A549 (cell line): ENCODE measurements at regions not wholly inside any gene's neighbourhood (a gene's known extent, or its start where the extent isn't known, plus 50 kb on each side); places are given as distances from the start of the nearest gene placed in this dataset.

ENCODE experiments used
- ATAC-seq, 2 experiments: fragments of 200-7000 bp in 1 of 2; fragments of >200 bp in 1 of 2; cut with Nextera tagmentation in 1 of 2; cut with Tn5 transposase in 1 of 2; 3 replicates each; pipeline versions ENCODE4 v1.8.0 to v1.9.1; 2018 to 2020; ENCODE audit warnings: mild to moderate bottlenecking in 1 of 2, moderate library complexity in 1 of 2
- CTCF ChIA-PET: fragments of 300-600 bp; sonication (Branson Sonifier 250); formaldehyde crosslinking; extraction: SDS; loops from one replicate; lab custom pipeline; 2021; ENCODE audit warnings: antibody characterized with exemption, inconsistent platforms; lab: Yijun Ruan, JAX
- POLR2A ChIA-PET: fragments of 350-600 bp; formaldehyde crosslinking; extraction: SDS; loops from one replicate; lab custom pipeline; 2021; ENCODE audit warnings: antibody characterized with exemption, inconsistent platforms; lab: Yijun Ruan, JAX
- DNase-seq, 2 experiments: peaks; one replicate each; pipeline versions ENCODE4 v3.0.0 to v3.0.0-alpha.2; 2011 to 2016; ENCODE audit warnings: low read depth in 1 of 2, low spot score in 1 of 2
- FAIRE-seq: peaks from 2 replicates; lab custom pipeline; 2011; peaks lifted over from hg19 to GRCh38; lab: Jason Lieb, UNC
- H3K27ac ChIP-seq, 2 experiments: fragments of >200 bp; sonication (Bioruptor Twin); formaldehyde crosslinking; 3 replicates each; pipeline ENCODE4 v1.5.1; 2016 to 2017
- H3K4me1 ChIP-seq: fragments of >200 bp; sonication (Bioruptor Twin); formaldehyde crosslinking; 3 replicates; pipeline ENCODE4 v1.6.1; 2016
- H3K4me2 ChIP-seq: fragments of >200 bp; sonication (Bioruptor Twin); formaldehyde crosslinking; 3 replicates; pipeline ENCODE4 v1.6.1; 2016
- H3K4me3 ChIP-seq: fragments of >200 bp; sonication (Bioruptor Twin); formaldehyde crosslinking; 3 replicates; pipeline ENCODE4 v1.5.1; 2016
- H3K9me3 ChIP-seq: fragments of >200 bp; sonication (Bioruptor Twin); formaldehyde crosslinking; 3 replicates; pipeline ENCODE4 v1.6.1; 2016
- CBX8 ChIP-seq: fragments of 200-600 bp; sonication (generic); IDR thresholded peaks from 2 replicates; pipeline ENCODE4 v1.6.1; 2016
- CHD2 ChIP-seq: fragments of 150-350 bp; IDR thresholded peaks from 2 replicates; pipeline ENCODE4 v1.6.1; 2014; ENCODE audit warnings: low read length; ENCODE audit not compliant: partially characterized antibody
- CHD4 ChIP-seq: fragments of 200-600 bp; sonication (generic); IDR thresholded peaks from 2 replicates; pipeline ENCODE4 v1.6.1; 2016; ENCODE audit warnings: antibody characterized with exemption, mild to moderate bottlenecking, borderline replicate concordance
- EP300 ChIP-seq, 2 experiments: fragments of >200 bp; sonication (Bioruptor Twin); formaldehyde crosslinking; IDR thresholded peaks; 2 replicates in 1 of 2; 3 replicates in 1 of 2; pipeline ENCODE4 v1.6.1; 2016 to 2017
- FOSB ChIP-seq: fragments of 250-450 bp; sonication (Bioruptor Pico); IDR thresholded peaks from 2 replicates; pipeline ENCODE4 v1.5.0; 2020; ENCODE audit warnings: mild to moderate bottlenecking, moderate library complexity
- FOSL2 ChIP-seq, 2 experiments: fragments of 450-650 bp in 1 of 2; fragments of >200 bp in 1 of 2; sonication (Bioruptor Twin) in 1 of 2; formaldehyde crosslinking; IDR thresholded peaks; 2 replicates each; pipeline versions ENCODE4 v1.5.0 to v1.6.1; 2016 to 2020; ENCODE audit warnings: mild to moderate bottlenecking in 1 of 2, moderate library complexity in 1 of 2
- FOXS1 ChIP-seq: fragments of 250-450 bp; sonication (Bioruptor Pico); IDR thresholded peaks from 2 replicates; pipeline ENCODE4 v1.5.0; 2020; ENCODE audit warnings: mild to moderate bottlenecking, moderate library complexity
- GATA3 ChIP-seq: IDR thresholded peaks from 2 replicates; pipeline ENCODE4 v1.6.1; 2012; ENCODE audit warnings: borderline replicate concordance
- HEYL ChIP-seq: fragments of 250-450 bp; sonication (Bioruptor Pico); IDR thresholded peaks from 2 replicates; pipeline ENCODE4 v1.8.0; 2021; ENCODE audit warnings: mild to moderate bottlenecking, moderate library complexity
- HOXA7 ChIP-seq: fragments of 250-450 bp; sonication (Bioruptor Pico); IDR thresholded peaks from 2 replicates; pipeline ENCODE4 v1.5.0; 2020; ENCODE audit warnings: mild to moderate bottlenecking, moderate library complexity
- JUNB ChIP-seq: fragments of >200 bp; sonication (Bioruptor Twin); formaldehyde crosslinking; IDR thresholded peaks from 2 replicates; pipeline ENCODE4 v1.6.1; 2016
- MAFK ChIP-seq: fragments of 450-650 bp; IDR thresholded peaks from 2 replicates; pipeline ENCODE4 v1.6.1; 2014; ENCODE audit not compliant: partially characterized antibody
- PHF8 ChIP-seq: fragments of 200-600 bp; sonication (generic); IDR thresholded peaks from 2 replicates; pipeline ENCODE4 v1.6.1; 2016; ENCODE audit warnings: low read depth, mild to moderate bottlenecking, antibody characterized with exemption, moderate library complexity, borderline replicate concordance
- RARB ChIP-seq: fragments of 250-450 bp; sonication (Bioruptor Pico); IDR thresholded peaks from 2 replicates; pipeline ENCODE4 v1.8.0; 2021; ENCODE audit warnings: mild to moderate bottlenecking, moderate library complexity
- TFCP2L1 ChIP-seq: fragments of 250-450 bp; sonication (Bioruptor Pico); IDR thresholded peaks from 2 replicates; pipeline ENCODE4 v1.5.0; 2021; ENCODE audit warnings: mild to moderate bottlenecking
- TP53 ChIP-seq: fragments of 250-450 bp; sonication (Bioruptor Pico); IDR thresholded peaks from 2 replicates; pipeline ENCODE4 v1.5.0; 2021; ENCODE audit warnings: mild to moderate bottlenecking, moderate library complexity
- ZFP36 ChIP-seq: fragments of 450-650 bp; IDR thresholded peaks from 2 replicates; pipeline ENCODE4 v1.6.1; 2014; ENCODE audit warnings: borderline replicate concordance; ENCODE audit not compliant: partially characterized antibody
- ZNF302 ChIP-seq: fragments of 250-450 bp; sonication (Bioruptor Pico); IDR thresholded peaks from 2 replicates; pipeline ENCODE4 v1.9.0; 2021; ENCODE audit warnings: inconsistent platforms, mild to moderate bottlenecking, moderate library complexity
- WGBS: methylation state at CpG from one replicate; pipeline ENCODE4 v1.1.6; 2017; ENCODE audit errors: missing lambda C conversion rate; 5-methylcytosine and 5-hydroxymethylcytosine counted together
- TF ChIP-seq, protein P1 (sequence below): fragments of >200 bp; sonication (Bioruptor Twin); formaldehyde crosslinking; IDR thresholded peaks from 2 replicates; pipeline ENCODE4 v1.6.1; 2016
- TF ChIP-seq, protein P2 (sequence below): IDR thresholded peaks from 2 replicates; pipeline ENCODE4 v1.6.1; 2012
- TF ChIP-seq, protein P3 (sequence below): IDR thresholded peaks from 2 replicates; pipeline ENCODE4 v1.6.1; 2012
- TF ChIP-seq, protein P4 (sequence below): fragments of 450-650 bp; IDR thresholded peaks from 2 replicates; pipeline ENCODE4 v1.6.1; 2014; ENCODE audit warnings: antibody characterized with exemption
- TF ChIP-seq, protein P5 (sequence below): fragments of 150-350 bp; IDR thresholded peaks from 2 replicates; pipeline ENCODE4 v1.6.1; 2014; ENCODE audit warnings: low read depth, mild to moderate bottlenecking, low read length

DNA sequence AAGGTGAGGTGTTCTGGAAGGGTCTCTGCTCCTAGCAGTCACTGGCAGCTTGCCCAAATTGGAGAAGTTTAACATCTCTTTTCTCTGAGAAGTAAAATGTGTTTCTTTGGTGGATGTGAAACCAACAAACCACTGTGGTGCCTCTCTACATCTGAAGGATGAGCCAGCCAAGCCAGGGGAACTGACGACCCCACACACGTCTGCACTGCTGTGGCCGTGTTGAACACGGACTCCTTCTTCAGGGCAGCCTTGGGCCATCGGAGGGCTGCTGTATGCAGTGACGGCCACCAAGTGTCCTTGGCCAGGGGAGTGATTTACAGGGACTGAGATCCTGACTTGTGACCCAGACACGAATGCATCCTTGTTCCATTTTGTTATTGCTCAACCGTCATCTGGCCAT, 207.8 kb downstream of the ACKR3 start:
- H3K27ac ChIP-seq = peak overlapping the region; percentile 79 to 94
- WGBS = 94% methylated on average over 8 of the region's 8 CpGs
- no peaks in the 10 kb centered on the region for H3K9me3 ChIP-seq
- DNase-seq (no peak), ATAC-seq (peak in 1 of 2 experiments; percentile 10; a peak in 1 of 6 replicates), FAIRE-seq (no peak)
- POLR2A ChIA-PET = interaction anchor here (1.2 kb wide), 2 partner anchors 31 to 195 kb away, joined by 4 to 10 read pairs; no protein-coding TSS in a partner anchor
- CTCF ChIA-PET = interaction anchor here (1.3 kb wide), 1 partner anchor 31 kb away, joined by 5 read pairs; no protein-coding TSS in a partner anchor
- TF ChIP-seq FOSB (CRISPR knock-in tag) (no peak), FOXS1 (CRISPR knock-in tag) (no peak), RARB (no peak), HOXA7 (CRISPR knock-in tag) (no peak), HEYL (CRISPR knock-in tag) (no peak), EP300 (IDR thresholded peaks at IDR 0.05) (no peak), TFCP2L1 (CRISPR knock-in tag) (no peak), PHF8 (no peak), ZFP36 (no peak), TP53 (CRISPR knock-in tag) (no peak), CBX8 (no peak), CHD2 (no peak), GATA3 (no peak), FOSL2 (IDR thresholded peaks at IDR 0.05) (no peak), FOSL2 (CRISPR knock-in tag; IDR thresholded peaks at IDR 0.05) (no peak)
- TF ChIP-seq, protein P1, sequence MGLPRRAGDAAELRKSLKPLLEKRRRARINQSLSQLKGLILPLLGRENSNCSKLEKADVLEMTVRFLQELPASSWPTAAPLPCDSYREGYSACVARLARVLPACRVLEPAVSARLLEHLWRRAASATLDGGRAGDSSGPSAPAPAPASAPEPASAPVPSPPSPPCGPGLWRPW = no peak
- TF ChIP-seq, protein P2, sequence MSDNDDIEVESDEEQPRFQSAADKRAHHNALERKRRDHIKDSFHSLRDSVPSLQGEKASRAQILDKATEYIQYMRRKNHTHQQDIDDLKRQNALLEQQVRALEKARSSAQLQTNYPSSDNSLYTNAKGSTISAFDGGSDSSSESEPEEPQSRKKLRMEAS = no peak
- TF ChIP-seq, protein P3, sequence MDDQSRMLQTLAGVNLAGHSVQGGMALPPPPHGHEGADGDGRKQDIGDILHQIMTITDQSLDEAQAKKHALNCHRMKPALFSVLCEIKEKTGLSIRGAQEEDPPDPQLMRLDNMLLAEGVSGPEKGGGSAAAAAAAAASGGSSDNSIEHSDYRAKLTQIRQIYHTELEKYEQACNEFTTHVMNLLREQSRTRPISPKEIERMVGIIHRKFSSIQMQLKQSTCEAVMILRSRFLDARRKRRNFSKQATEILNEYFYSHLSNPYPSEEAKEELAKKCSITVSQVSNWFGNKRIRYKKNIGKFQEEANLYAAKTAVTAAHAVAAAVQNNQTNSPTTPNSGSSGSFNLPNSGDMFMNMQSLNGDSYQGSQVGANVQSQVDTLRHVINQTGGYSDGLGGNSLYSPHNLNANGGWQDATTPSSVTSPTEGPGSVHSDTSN = no peak
- TF ChIP-seq, protein P4, sequence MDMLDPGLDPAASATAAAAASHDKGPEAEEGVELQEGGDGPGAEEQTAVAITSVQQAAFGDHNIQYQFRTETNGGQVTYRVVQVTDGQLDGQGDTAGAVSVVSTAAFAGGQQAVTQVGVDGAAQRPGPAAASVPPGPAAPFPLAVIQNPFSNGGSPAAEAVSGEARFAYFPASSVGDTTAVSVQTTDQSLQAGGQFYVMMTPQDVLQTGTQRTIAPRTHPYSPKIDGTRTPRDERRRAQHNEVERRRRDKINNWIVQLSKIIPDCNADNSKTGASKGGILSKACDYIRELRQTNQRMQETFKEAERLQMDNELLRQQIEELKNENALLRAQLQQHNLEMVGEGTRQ = no peak
- TF ChIP-seq, protein P5, sequence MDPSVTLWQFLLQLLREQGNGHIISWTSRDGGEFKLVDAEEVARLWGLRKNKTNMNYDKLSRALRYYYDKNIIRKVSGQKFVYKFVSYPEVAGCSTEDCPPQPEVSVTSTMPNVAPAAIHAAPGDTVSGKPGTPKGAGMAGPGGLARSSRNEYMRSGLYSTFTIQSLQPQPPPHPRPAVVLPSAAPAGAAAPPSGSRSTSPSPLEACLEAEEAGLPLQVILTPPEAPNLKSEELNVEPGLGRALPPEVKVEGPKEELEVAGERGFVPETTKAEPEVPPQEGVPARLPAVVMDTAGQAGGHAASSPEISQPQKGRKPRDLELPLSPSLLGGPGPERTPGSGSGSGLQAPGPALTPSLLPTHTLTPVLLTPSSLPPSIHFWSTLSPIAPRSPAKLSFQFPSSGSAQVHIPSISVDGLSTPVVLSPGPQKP = no peak
- no peak overlapping the region for H3K4me3 ChIP-seq
- peak overlapping the region; percentile 67 for H3K4me2 ChIP-seq
- H3K4me1 ChIP-seq = peaks cover 25% of the 10 kb centered on the region

DNA sequence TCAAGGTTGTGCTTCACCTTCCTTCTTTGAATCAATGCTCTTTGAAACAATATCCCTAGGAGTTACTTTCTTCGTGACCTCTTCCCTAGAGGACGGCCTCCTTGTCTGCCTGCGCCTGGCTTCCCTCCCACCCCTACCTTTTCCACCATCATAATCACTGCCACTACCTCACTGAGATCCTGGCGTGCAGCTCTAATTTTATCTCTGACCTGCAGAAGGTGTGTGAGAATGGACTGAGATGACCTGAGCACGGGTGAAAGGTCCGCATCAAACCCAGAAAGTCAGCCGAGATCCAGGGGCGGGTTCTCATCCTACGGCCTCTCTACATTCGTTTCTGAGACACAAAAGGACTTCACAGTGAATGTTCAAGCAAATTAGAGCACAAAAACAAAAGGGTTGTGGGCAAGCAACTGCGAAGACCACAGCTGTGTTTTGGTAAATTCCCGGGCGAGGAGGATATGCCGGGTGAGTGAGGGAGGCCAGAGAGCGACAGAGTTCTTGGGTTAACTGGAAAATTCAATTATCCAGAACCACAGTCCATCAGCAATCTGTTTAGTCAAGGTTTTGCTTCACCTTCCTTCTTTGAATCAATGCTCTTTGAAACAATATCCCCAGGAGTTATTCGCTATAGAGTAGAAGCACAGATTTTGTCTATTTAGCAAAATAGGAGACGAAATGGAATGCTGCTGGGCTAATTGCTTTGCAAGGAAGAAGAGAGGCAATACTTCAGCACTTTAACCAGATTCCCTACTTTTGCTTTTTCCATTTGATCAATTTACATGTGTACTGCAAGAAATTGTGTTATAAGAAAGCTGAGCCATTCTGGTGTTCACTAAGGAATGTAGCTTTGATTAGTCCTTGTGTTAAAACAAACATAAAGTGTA, 212.6 kb downstream of the ACKR3 start:
- TF ChIP-seq, protein P2 = no peak
- TF ChIP-seq ZNF302 (CRISPR knock-in tag) = no peak
- TF ChIP-seq JUNB = no peak
- no peak for TF ChIP-seq FOSL2 (IDR thresholded peaks at IDR 0.05)
- TF ChIP-seq FOSL2 (CRISPR knock-in tag; IDR thresholded peaks at IDR 0.05) = no peak
- TF ChIP-seq, protein P3 = no peak
- peak; percentile 82 for TF ChIP-seq MAFK
- TF ChIP-seq CHD4 = no peak
- TF ChIP-seq, all 56 proteins: peak for 1
- CTCF ChIA-PET = interaction anchor here (1.4 kb wide), 1 partner anchor 11 kb away, joined by 3 read pairs; no protein-coding TSS in a partner anchor
- no peak for ATAC-seq

More for the DNA sequence above, 212.6 kb downstream of the ACKR3 start:
- H3K27ac ChIP-seq = peak overlapping the region; percentile 48 to 61
- no peak overlapping the region; the same call in 2 of the 3 replicates for H3K4me2 ChIP-seq
- no peak for DNase-seq
- no peaks in the 10 kb centered on the region for H3K9me3 ChIP-seq
- FAIRE-seq = no peak
- POLR2A ChIA-PET = no interaction called here
- peaks cover 18% of the 10 kb centered on the region for H3K4me1 ChIP-seq
- 84% methylated on average over 17 of the region's 17 CpGs for WGBS
- no peak overlapping the region for H3K4me3 ChIP-seq
